ENCODE measurements at regions not wholly inside any gene's neighbourhood (a gene's known extent, or its start where the extent isn't known, plus 50 kb on each side); places are given as distances from the start of the nearest gene placed in this dataset.
"Not testable (repeated sequence)": the region's sequence is repeated elsewhere in the genome, so short reads cannot be mapped to it uniquely, and the experiment has no call there.

DNA sequence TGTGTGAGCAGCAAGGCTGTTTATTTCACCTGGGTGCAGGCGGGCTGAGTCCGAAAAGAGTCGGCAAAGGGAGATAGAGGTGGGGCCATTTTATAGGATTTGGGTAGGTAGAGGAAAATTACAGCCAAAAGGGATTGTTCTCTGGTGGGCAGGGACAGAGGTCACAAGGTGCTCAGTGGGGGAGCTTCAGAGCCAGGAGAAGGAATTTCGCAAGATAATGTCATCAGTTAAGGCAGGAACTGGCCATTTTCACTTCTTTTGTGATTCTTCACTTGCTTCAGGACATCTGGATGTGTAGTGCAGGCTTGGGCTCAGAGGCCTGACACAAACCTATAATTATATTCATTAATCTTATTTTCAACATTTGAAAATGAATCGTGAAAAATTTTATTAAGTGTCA, 1001.9 kb downstream of the STPG2 start:
- TF ChIP-seq, protein P1, sequence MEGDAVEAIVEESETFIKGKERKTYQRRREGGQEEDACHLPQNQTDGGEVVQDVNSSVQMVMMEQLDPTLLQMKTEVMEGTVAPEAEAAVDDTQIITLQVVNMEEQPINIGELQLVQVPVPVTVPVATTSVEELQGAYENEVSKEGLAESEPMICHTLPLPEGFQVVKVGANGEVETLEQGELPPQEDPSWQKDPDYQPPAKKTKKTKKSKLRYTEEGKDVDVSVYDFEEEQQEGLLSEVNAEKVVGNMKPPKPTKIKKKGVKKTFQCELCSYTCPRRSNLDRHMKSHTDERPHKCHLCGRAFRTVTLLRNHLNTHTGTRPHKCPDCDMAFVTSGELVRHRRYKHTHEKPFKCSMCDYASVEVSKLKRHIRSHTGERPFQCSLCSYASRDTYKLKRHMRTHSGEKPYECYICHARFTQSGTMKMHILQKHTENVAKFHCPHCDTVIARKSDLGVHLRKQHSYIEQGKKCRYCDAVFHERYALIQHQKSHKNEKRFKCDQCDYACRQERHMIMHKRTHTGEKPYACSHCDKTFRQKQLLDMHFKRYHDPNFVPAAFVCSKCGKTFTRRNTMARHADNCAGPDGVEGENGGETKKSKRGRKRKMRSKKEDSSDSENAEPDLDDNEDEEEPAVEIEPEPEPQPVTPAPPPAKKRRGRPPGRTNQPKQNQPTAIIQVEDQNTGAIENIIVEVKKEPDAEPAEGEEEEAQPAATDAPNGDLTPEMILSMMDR (conservative IDR thresholded peaks at IDR 0.05; ENCODE audit: low read depth in 2 of 2) = not testable (repeated sequence)
- TF ChIP-seq EZH2 (IDR thresholded peaks at IDR 0.05; ENCODE audit: low read depth, unreplicated experiment); EZH2phosphoT487 (IDR thresholded peaks at IDR 0.05; ENCODE audit: unreplicated experiment); JUNB (IDR thresholded peaks at IDR 0.05; ENCODE audit: unreplicated experiment); ZNF331 (CRISPR knock-in tag; IDR thresholded peaks at IDR 0.05; ENCODE audit: low read depth); CREB1 (CRISPR knock-in tag; IDR thresholded peaks at IDR 0.05; ENCODE audit: low read depth); STAT1 (IDR thresholded peaks at IDR 0.05; ENCODE audit: unreplicated experiment); ZNF114 (CRISPR knock-in tag; IDR thresholded peaks at IDR 0.05): not testable (repeated sequence)
- TF ChIP-seq POLR2AphosphoS5 (IDR thresholded peaks at IDR 0.05; ENCODE audit: low read depth) (peak; percentile 36; the same call in 1 of the 2 replicates), NANOG (IDR thresholded peaks at IDR 0.05; ENCODE audit: borderline replicate concordance) (peak; percentile 93)
- TF ChIP-seq, protein P2, sequence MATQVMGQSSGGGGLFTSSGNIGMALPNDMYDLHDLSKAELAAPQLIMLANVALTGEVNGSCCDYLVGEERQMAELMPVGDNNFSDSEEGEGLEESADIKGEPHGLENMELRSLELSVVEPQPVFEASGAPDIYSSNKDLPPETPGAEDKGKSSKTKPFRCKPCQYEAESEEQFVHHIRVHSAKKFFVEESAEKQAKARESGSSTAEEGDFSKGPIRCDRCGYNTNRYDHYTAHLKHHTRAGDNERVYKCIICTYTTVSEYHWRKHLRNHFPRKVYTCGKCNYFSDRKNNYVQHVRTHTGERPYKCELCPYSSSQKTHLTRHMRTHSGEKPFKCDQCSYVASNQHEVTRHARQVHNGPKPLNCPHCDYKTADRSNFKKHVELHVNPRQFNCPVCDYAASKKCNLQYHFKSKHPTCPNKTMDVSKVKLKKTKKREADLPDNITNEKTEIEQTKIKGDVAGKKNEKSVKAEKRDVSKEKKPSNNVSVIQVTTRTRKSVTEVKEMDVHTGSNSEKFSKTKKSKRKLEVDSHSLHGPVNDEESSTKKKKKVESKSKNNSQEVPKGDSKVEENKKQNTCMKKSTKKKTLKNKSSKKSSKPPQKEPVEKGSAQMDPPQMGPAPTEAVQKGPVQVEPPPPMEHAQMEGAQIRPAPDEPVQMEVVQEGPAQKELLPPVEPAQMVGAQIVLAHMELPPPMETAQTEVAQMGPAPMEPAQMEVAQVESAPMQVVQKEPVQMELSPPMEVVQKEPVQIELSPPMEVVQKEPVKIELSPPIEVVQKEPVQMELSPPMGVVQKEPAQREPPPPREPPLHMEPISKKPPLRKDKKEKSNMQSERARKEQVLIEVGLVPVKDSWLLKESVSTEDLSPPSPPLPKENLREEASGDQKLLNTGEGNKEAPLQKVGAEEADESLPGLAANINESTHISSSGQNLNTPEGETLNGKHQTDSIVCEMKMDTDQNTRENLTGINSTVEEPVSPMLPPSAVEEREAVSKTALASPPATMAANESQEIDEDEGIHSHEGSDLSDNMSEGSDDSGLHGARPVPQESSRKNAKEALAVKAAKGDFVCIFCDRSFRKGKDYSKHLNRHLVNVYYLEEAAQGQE (IDR thresholded peaks at IDR 0.05; ENCODE audit: unreplicated experiment) = not testable (repeated sequence)
- TF ChIP-seq, protein P3, sequence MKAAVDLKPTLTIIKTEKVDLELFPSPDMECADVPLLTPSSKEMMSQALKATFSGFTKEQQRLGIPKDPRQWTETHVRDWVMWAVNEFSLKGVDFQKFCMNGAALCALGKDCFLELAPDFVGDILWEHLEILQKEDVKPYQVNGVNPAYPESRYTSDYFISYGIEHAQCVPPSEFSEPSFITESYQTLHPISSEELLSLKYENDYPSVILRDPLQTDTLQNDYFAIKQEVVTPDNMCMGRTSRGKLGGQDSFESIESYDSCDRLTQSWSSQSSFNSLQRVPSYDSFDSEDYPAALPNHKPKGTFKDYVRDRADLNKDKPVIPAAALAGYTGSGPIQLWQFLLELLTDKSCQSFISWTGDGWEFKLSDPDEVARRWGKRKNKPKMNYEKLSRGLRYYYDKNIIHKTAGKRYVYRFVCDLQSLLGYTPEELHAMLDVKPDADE (IDR thresholded peaks at IDR 0.05) = not testable (repeated sequence)
- TF ChIP-seq, protein P4, sequence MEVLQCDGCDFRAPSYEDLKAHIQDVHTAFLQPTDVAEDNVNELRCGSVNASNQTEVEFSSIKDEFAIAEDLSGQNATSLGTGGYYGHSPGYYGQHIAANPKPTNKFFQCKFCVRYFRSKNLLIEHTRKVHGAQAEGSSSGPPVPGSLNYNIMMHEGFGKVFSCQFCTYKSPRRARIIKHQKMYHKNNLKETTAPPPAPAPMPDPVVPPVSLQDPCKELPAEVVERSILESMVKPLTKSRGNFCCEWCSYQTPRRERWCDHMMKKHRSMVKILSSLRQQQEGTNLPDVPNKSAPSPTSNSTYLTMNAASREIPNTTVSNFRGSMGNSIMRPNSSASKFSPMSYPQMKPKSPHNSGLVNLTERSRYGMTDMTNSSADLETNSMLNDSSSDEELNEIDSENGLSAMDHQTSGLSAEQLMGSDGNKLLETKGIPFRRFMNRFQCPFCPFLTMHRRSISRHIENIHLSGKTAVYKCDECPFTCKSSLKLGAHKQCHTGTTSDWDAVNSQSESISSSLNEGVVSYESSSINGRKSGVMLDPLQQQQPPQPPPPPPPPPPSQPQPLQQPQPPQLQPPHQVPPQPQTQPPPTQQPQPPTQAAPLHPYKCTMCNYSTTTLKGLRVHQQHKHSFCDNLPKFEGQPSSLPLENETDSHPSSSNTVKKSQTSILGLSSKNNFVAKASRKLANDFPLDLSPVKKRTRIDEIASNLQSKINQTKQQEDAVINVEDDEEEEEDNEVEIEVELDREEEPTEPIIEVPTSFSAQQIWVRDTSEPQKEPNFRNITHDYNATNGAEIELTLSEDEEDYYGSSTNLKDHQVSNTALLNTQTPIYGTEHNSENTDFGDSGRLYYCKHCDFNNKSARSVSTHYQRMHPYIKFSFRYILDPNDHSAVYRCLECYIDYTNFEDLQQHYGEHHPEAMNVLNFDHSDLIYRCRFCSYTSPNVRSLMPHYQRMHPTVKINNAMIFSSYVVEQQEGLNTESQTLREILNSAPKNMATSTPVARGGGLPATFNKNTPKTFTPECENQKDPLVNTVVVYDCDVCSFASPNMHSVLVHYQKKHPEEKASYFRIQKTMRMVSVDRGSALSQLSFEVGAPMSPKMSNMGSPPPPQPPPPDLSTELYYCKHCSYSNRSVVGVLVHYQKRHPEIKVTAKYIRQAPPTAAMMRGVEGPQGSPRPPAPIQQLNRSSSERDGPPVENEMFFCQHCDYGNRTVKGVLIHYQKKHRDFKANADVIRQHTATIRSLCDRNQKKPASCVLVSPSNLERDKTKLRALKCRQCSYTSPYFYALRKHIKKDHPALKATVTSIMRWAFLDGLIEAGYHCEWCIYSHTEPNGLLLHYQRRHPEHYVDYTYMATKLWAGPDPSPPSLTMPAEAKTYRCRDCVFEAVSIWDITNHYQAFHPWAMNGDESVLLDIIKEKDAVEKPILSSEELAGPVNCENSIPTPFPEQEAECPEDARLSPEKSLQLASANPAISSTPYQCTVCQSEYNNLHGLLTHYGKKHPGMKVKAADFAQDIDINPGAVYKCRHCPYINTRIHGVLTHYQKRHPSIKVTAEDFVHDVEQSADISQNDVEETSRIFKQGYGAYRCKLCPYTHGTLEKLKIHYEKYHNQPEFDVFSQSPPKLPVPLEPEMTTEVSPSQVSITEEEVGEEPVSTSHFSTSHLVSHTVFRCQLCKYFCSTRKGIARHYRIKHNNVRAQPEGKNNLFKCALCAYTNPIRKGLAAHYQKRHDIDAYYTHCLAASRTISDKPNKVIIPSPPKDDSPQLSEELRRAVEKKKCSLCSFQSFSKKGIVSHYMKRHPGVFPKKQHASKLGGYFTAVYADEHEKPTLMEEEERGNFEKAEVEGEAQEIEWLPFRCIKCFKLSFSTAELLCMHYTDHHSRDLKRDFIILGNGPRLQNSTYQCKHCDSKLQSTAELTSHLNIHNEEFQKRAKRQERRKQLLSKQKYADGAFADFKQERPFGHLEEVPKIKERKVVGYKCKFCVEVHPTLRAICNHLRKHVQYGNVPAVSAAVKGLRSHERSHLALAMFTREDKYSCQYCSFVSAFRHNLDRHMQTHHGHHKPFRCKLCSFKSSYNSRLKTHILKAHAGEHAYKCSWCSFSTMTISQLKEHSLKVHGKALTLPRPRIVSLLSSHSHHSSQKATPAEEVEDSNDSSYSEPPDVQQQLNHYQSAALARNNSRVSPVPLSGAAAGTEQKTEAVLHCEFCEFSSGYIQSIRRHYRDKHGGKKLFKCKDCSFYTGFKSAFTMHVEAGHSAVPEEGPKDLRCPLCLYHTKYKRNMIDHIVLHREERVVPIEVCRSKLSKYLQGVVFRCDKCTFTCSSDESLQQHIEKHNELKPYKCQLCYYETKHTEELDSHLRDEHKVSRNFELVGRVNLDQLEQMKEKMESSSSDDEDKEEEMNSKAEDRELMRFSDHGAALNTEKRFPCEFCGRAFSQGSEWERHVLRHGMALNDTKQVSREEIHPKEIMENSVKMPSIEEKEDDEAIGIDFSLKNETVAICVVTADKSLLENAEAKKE (CRISPR knock-in tag; IDR thresholded peaks at IDR 0.05) = not testable (repeated sequence)

Data from GM23338 (cell line).